HG03558 (cell line): ENCODE measurements at regions not wholly inside any gene's neighbourhood (a gene's known extent, or its start where the extent isn't known, plus 50 kb on each side); places are given as distances from the start of the nearest gene placed in this dataset.

Source experiments
- ATAC-seq: cut with Tn5 transposase; IDR thresholded peaks from one replicate; pipeline ENCODE4 v1.9.1; 2021; ENCODE audit warnings: moderate number of reproducible peaks; ENCODE audit not compliant: unreplicated experiment; ENCODE audit errors: extremely low read depth

DNA sequence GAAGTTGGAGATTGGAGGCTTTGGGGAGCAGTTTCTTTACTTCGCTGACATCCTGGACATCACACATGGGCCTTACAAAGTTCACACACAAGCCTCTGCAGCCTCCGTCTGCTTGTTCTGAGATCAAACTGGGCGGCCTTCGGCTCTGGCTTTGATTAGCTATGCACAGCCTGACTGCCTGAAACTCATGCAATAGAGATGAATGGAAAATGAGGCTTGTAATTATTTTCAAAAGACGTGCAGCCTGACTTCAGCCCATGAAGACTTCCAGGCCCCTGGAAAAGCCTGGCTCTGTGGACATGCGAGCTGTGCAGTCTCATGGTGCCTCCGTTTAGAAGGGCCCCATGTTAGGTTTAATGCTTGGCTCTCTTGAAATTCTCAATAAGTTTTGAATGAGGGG, 480.5 kb upstream of the SULF2 start:
- no peak for ATAC-seq

- no peak for ATAC-seq
Measured at GRCh38 chr20:48262955-48263354, 477.7 kb upstream of the SULF2 start.

GRCh38 chr20:48262466-48262865, 477.2 kb upstream of the SULF2 start:
- ATAC-seq: no peak

DNA sequence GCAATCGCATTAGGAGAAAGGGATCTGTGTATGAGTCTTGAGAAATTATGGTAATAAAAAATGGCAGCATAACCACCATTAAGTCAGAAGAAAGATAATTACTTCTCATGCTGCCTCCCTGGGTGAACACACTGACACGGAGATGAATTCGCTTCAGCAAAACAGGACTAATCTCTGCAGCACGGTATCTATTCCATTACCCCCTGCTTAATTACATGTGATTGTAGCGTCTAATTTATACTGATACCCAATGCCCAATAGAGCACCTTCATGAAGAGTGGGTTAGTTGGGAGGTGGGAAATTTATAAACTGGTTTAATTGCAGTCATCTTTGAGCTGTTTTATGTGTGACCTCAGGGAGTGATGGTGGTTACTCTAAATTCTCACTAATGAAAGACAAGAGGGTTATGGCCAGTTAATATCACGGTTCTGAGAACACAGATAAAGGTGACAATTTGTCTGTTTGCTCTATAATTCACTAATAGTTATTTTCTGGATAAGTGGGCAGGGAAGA, 476.2 kb upstream of the SULF2 start:
- no peak for ATAC-seq

GRCh38 chr20:48260129-48260756, 475.0 kb upstream of the SULF2 start:
- ATAC-seq: no peak

DNA sequence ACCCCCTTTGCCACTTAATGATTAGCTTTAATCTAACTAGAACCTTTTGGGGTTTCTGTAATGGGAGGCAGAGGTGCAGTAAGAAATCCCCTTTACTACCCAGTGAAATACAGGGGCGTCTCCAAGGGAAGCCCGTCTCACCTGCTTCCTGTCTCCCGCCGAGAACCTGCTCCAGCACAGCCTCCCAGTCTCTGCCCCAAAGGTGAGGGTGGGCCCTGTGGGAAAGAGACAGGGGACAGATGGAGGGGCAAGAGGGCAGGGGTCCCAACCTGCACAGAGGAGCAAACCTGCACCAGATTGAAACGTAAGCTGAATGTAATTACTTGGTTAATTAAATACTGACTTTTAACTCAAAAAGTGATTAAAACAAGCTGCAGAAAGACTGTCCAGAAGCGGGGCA, 474.2 kb upstream of the SULF2 start:
- ATAC-seq: no peak

DNA sequence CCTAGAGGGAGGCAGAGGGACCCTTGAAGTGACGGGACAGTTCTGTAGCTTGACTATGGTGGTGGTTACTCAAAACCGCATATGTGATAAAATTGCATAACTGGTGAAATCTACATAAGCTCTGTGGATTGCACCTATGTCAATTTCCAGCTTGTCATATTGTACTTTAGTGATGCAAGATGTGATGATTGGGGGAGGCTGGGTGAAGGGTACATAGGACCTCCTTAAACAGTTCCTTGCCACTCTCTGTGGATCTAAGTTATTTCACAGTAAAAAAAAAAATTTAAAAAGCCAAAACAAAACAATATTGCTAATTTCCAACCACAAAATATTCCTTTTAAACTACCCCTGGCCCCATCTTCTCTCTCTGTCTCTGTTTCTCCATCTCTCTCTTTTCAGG, 472.6 kb upstream of the SULF2 start:
- ATAC-seq: no peak

DNA sequence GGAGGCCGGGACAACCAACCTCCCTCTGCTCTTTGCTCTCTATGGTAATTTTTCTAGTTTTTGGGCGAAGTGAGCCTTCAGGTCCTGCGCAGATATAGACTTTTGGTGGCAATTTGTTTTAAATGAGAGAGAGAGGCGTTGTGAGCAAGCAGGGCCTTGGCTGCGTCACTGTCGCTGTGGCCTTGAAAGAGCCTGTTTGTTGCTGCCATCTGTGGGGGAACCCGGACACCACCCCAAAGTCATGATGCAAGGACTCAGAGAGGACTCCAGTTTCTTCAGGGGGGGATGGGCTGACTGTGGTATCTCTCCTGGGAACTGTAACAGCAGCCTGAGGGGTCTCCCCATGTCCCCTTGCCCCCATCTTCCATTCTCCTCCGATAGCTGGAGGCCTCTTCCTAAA, 462.7 kb upstream of the SULF2 start:
- no peak for ATAC-seq

DNA sequence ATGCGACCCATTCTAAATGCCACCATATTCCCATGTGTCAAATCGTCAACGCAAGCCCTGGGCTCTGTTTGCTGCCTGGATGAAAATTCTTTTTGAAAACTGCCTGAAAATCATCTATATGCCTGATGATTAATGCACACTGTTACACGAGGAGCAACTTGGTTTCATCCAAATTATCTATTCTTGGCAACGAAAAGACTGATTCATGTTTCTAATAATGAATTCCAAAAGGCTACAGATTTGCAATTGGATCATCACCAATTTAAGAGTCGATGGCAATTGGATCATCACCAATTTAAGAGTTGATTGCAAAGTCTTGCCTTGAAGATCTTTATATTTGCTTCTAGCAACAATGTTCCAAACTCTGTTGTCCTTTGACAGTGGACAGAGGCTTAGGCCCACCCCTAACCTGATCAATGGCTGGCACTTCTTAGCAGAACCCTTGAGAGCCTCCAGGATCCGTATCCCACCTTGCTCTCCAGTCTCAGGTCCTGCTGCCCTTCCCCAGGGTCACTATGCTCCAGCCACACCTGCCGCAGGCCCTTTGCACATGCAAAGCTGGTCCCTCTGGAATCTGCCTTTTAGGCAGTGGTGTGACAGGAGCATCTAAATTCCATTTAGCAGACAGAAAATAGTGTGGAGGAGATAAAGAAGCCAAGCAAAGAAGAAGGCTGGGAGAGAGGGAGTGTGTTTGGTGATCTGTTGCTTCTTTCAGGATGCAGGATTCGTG, 460.9 kb upstream of the SULF2 start:
- no peak for ATAC-seq

DNA sequence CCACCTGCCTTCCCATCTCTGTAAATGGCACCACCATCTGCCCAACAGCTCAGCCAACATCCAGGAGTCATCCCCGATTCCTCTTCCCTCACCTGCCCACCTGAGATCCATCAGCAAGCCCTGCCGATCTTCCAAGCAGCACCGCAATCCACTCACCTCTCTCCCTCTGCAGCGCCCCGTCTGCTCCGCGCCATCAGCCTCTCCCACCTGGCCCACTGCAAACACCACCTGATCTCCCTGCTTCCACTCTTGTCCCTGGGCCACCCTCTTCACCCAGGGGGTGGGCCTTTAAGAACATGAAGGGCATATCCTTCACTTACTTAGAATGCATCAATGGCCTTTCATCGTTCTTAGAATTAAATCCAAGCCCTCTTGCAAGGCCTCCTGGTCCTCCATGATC, 457.3 kb upstream of the SULF2 start:
- ATAC-seq: no peak

GRCh38 chr20:48241482-48241881, 456.2 kb upstream of the SULF2 start:
- no peak for ATAC-seq

DNA sequence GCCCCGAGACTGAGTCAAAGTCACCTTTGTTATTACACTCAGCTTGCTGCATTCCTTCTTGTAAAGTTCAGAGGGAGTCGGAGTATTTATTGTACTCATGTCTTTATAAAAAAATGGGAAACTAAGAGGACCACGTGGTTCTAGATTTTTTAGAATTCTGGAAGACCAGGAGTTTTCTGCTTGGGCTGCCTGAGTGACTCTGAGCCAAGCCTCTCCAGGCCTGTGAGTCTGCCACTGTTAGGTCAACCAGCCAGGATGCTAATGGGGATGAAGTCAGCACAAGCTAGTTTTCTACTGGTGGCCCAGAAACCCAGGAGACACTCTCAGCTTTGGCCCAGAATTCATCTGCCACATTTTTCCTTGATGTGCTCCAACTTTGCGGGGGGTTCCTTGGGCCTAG, 453.5 kb upstream of the SULF2 start:
- ATAC-seq: no peak

DNA sequence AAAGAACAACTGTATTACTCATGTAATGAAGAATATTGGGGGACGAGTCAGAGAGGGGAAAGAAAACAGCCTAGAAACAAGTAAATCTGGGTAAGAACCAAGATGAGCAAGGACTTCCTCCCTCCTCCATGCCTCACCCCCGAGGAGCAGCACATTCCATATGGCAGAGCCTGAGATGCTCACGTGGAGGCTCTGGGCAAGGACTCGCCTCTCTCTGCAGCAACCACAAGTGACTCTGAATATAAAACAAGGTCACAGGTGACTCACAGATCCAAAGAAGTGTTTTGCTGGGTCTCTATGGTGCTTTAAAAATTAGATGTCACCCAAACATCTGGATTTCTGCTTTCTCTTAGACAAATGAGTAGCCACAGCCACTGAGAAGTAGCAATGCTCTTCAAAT, 453.0 kb upstream of the SULF2 start:
- no peak for ATAC-seq

DNA sequence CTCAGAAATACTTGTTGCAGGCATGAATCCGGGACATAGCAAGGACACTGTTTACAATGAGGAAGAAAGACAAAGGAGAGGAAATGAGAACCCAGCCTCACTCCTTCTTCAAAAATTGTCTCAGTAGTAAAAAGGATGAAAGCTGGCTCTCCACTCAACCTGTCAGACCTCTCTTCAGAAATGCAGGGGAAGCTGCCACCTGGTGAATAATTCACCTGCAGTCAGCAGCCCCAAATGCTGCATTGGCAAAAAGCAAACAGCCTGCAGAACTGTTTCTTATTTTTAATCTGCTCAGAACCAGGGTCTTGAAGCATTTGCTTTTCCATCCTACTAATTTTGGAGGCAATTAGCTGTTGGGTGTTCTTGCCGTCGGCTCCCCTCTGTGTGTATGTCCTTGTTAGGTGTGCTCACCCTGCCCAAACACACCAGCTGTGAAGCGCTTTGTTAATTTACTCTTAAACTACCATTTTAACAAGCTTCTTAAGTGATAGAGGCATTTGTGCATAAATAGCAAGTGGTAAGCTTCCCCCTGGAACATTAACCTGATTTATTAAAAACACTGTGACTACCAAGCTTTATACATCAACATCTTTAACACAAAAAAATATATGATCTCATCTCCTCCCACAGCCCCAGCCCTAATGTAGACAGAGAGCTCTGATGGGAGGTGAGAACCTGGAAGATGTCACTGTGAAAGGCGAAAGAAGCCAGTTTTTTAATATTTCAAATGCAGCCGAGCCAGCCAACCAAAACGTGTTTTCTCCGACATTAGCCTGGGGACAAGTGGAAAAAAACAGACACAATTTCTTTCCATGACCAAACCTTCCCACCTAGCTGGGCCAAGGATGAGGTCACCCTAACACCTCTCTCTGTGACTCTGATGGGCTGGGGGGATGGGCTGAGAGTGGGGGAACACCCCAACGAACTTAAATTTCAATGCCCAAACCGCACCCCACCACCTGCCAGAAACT, 451.0 kb upstream of the SULF2 start:
- no peak for ATAC-seq

DNA sequence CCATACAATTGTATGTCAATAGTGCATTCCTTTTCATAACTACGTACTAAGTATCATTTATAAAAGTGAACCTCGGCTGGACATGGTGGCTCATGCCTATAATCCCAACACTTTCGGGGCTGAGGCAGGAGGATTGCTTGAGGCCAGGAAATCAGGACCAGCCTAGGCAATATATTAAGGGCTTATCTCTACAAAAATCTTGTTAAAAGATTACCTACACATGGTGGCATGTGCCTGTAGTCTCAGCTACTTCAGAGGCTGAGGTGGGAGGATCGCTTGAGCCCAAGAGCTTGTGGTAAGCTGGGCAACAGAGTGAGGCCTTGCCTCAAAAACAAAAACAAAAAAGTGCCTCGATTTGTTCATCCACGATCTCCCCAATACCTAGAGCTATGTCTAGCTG, 449.7 kb upstream of the SULF2 start:
- no peak for ATAC-seq

- no peak for ATAC-seq
Measured at GRCh38 chr20:48231253-48231930, 446.1 kb upstream of the SULF2 start.

- no peak for ATAC-seq
Measured at GRCh38 chr20:48230216-48230615, 444.9 kb upstream of the SULF2 start.

DNA sequence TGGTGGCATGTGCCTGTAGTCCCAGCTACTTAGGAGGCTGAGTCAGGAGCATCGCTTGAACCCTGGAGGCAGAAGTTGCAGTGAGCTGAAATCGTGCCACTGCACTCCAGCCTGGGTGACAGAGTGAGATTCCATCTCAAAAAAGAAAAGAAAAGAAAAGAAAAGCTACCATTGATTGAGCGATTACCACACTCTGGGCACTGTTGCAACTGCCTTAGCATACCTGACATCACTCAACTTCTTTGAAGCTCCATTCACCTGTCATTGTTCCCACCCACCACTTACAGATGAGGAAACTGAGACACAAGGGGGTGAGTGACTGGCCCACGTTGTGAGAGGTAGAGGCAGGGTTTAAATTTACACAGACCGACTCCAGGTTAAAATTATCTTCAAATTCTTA, 442.1 kb upstream of the SULF2 start:
- no peak for ATAC-seq

- ATAC-seq: no peak
Measured at GRCh38 chr20:48226642-48227041, 441.4 kb upstream of the SULF2 start.

GRCh38 chr20:48224533-48225050, 439.3 kb upstream of the SULF2 start:
- ATAC-seq: no peak
